Peyer's patch (tissue), 4 donors: ENCODE measurements at regions not wholly inside any gene's neighbourhood (a gene's known extent, or its start where the extent isn't known, plus 50 kb on each side); places are given as distances from the start of the nearest gene placed in this dataset.

Experiments used
- POLR2A ChIP-seq, 2 donors: fragments of 450-650 bp; IDR thresholded peaks; one replicate each; pipeline ENCODE4 v1.5.1; 2017; ENCODE audit warnings: antibody characterized with exemption in 2 of 2, mild to moderate bottlenecking in 2 of 2, moderate library complexity in 2 of 2
- TF ChIP-seq, protein P1 (sequence below), 6 experiments: fragments of 450-650 bp in 4 of 6; fragments of 200-600 bp in 2 of 6; sonication (generic) in 1 of 6; IDR thresholded peaks; one replicate each; pipeline ENCODE4 v1.5.1; 2017 to 2019; ENCODE audit warnings: antibody characterized with exemption in 6 of 6, mild to moderate bottlenecking in 3 of 6, moderate library complexity in 1 of 6

- TF ChIP-seq, protein P1, sequence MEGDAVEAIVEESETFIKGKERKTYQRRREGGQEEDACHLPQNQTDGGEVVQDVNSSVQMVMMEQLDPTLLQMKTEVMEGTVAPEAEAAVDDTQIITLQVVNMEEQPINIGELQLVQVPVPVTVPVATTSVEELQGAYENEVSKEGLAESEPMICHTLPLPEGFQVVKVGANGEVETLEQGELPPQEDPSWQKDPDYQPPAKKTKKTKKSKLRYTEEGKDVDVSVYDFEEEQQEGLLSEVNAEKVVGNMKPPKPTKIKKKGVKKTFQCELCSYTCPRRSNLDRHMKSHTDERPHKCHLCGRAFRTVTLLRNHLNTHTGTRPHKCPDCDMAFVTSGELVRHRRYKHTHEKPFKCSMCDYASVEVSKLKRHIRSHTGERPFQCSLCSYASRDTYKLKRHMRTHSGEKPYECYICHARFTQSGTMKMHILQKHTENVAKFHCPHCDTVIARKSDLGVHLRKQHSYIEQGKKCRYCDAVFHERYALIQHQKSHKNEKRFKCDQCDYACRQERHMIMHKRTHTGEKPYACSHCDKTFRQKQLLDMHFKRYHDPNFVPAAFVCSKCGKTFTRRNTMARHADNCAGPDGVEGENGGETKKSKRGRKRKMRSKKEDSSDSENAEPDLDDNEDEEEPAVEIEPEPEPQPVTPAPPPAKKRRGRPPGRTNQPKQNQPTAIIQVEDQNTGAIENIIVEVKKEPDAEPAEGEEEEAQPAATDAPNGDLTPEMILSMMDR (IDR thresholded peaks at IDR 0.05), result no peak
- no peak for TF ChIP-seq POLR2A (IDR thresholded peaks at IDR 0.05)
Observed at GRCh38 chr1:209405183-209405814, 178.2 kb upstream of the CAMK1G start.
